H9 (cell line): ENCODE measurements at regions not wholly inside any gene's neighbourhood (a gene's known extent, or its start where the extent isn't known, plus 50 kb on each side); places are given as distances from the start of the nearest gene placed in this dataset.

ENCODE experiments used
- DNase-seq: peaks from one replicate; pipeline ENCODE4 v3.0.0-alpha.2; 2017
- H2AFZ ChIP-seq: one replicate; pipeline ENCODE4 v1.6.1; 2013; ENCODE audit warnings: mild to moderate bottlenecking, low read length, control low read depth, moderate library complexity
- H2AK5ac ChIP-seq: 2 replicates; pipeline ENCODE4 v1.6.1; 2013; ENCODE audit warnings: low read length, control low read depth, mixed read lengths; ENCODE audit not compliant: insufficient read length
- H2BK120ac ChIP-seq: one replicate; pipeline ENCODE4 v1.6.1; 2013; ENCODE audit warnings: low read depth, mild to moderate bottlenecking, low read length, control low read depth, inconsistent platforms; ENCODE audit not compliant: poor library complexity, severe bottlenecking
- H2BK12ac ChIP-seq: 2 replicates; pipeline ENCODE4 v1.6.1; 2013; ENCODE audit warnings: low read length, control low read depth, mixed read lengths, low read depth; ENCODE audit not compliant: insufficient read length
- H2BK15ac ChIP-seq: 2 replicates; pipeline ENCODE4 v1.6.1; 2013; ENCODE audit warnings: low read depth, low read length, control low read depth
- H2BK20ac ChIP-seq: one replicate; pipeline ENCODE4 v1.6.1; 2013; ENCODE audit warnings: low read depth, mild to moderate bottlenecking, low read length, control low read depth, inconsistent platforms; ENCODE audit not compliant: poor library complexity, severe bottlenecking
- H2BK5ac ChIP-seq: 2 replicates; pipeline ENCODE4 v1.6.1; 2013; ENCODE audit warnings: low read length, control low read depth, mixed read lengths; ENCODE audit not compliant: insufficient read length
- H3K14ac ChIP-seq: 2 replicates; pipeline ENCODE4 v1.6.1; 2013; ENCODE audit warnings: low read length, control low read depth; ENCODE audit not compliant: insufficient read depth
- H3K18ac ChIP-seq: 2 replicates; pipeline ENCODE4 v1.6.1; 2013; ENCODE audit warnings: low read depth, mild to moderate bottlenecking, mixed read lengths, low read length, control low read depth; ENCODE audit not compliant: insufficient read length
- H3K23ac ChIP-seq: 2 replicates; pipeline ENCODE4 v1.6.1; 2013; ENCODE audit warnings: low read length, control low read depth, mixed read lengths, low read depth; ENCODE audit not compliant: insufficient read length
- H3K23me2 ChIP-seq: 2 replicates; pipeline ENCODE4 v1.6.1; 2013; ENCODE audit warnings: low read depth, mild to moderate bottlenecking, mixed read lengths, low read length, control low read depth; ENCODE audit not compliant: insufficient read length, poor library complexity, severe bottlenecking
- H3K27ac ChIP-seq: 2 replicates; pipeline ENCODE4 v1.5.1; 2013; ENCODE audit warnings: low read length, control low read depth, mixed read lengths, low read depth; ENCODE audit not compliant: insufficient read length
- H3K27me3 ChIP-seq: 2 replicates; pipeline ENCODE4 v1.6.1; 2013; ENCODE audit warnings: low read length, control low read depth, inconsistent platforms; ENCODE audit not compliant: insufficient read depth
- H3K4ac ChIP-seq: 2 replicates; pipeline ENCODE4 v1.6.1; 2013; ENCODE audit warnings: low read depth, mild to moderate bottlenecking, control low read depth, inconsistent platforms, low read length, moderate library complexity
- H3K4me1 ChIP-seq: 2 replicates; pipeline ENCODE4 v1.6.1; 2013; ENCODE audit warnings: low read length, control low read depth, inconsistent platforms; ENCODE audit not compliant: insufficient read depth
- H3K4me2 ChIP-seq: 2 replicates; pipeline ENCODE4 v1.6.1; 2013; ENCODE audit warnings: low read length, control low read depth, mixed read lengths; ENCODE audit not compliant: insufficient read length, insufficient read depth
- H3K56ac ChIP-seq: 2 replicates; pipeline ENCODE4 v1.6.1; 2013; ENCODE audit warnings: low read depth, mild to moderate bottlenecking, mixed read lengths, low read length, control low read depth; ENCODE audit not compliant: insufficient read length
- H3K79me1 ChIP-seq: 2 replicates; pipeline ENCODE4 v1.6.1; 2013; ENCODE audit warnings: low read depth, mild to moderate bottlenecking, moderate library complexity, low read length, control low read depth, inconsistent platforms; ENCODE audit not compliant: insufficient read depth, poor library complexity, severe bottlenecking
- H3K79me2 ChIP-seq: 2 replicates; pipeline ENCODE4 v1.6.1; 2013; ENCODE audit warnings: low read length, control low read depth, inconsistent platforms; ENCODE audit not compliant: insufficient read depth
- H3K9ac ChIP-seq: 2 replicates; pipeline ENCODE4 v1.6.1; 2013; ENCODE audit warnings: low read length, control low read depth, mixed read lengths; ENCODE audit not compliant: insufficient read length; ENCODE audit errors: extremely low read depth
- H3K9me3 ChIP-seq: one replicate; pipeline ENCODE4 v1.6.1; 2013; ENCODE audit warnings: low read depth, low read length, inconsistent platforms; ENCODE audit not compliant: control insufficient read depth
- H3T11ph ChIP-seq: one replicate; pipeline ENCODE4 v1.6.1; 2013; ENCODE audit warnings: mild to moderate bottlenecking, low read length, control low read depth, inconsistent platforms
- H4K20me1 ChIP-seq: one replicate; pipeline ENCODE4 v1.6.1; 2013; ENCODE audit not compliant: control insufficient read depth, insufficient read length, insufficient read depth
- H4K5ac ChIP-seq: 2 replicates; pipeline ENCODE4 v1.6.1; 2013; ENCODE audit warnings: low read depth, mild to moderate bottlenecking, mixed read lengths, low read length, control low read depth; ENCODE audit not compliant: insufficient read length
- H4K8ac ChIP-seq: replicated peaks from 2 replicates; pipeline ENCODE4 v1.6.1; 2013; ENCODE audit warnings: low read length, control low read depth, mixed read lengths, low read depth; ENCODE audit not compliant: insufficient read length
- H4K91ac ChIP-seq: 2 replicates; pipeline ENCODE4 v1.6.1; 2013; ENCODE audit warnings: low read depth, mild to moderate bottlenecking, moderate library complexity, mixed read lengths, low read length, control low read depth; ENCODE audit not compliant: insufficient read length
- H3K27ac Mint-ChIP-seq, 3 experiments: 2 replicates in 2 of 3; 3 replicates in 1 of 3; pipeline ENCODE4 v1.8.0; 2020 to 2021; ENCODE audit warnings: mixed read lengths in 3 of 3, mild to moderate bottlenecking in 1 of 3, moderate library complexity in 1 of 3
- H3K27me3 Mint-ChIP-seq: 2 replicates; pipeline ENCODE4 v1.8.0; 2021; ENCODE audit warnings: low read depth, mild to moderate bottlenecking, moderate library complexity, mixed read lengths
- H3K36me3 Mint-ChIP-seq, 3 experiments: 2 replicates in 2 of 3; 3 replicates in 1 of 3; pipeline ENCODE4 v1.8.0; 2020 to 2021; ENCODE audit warnings: low read depth in 3 of 3, mixed read lengths in 3 of 3; ENCODE audit not compliant: insufficient read depth in 1 of 3
- H3K4me1 Mint-ChIP-seq, 2 experiments: 2 replicates each; pipeline ENCODE4 v1.8.0; 2020; ENCODE audit warnings: mixed read lengths in 2 of 2
- H3K4me3 Mint-ChIP-seq, 2 experiments: 2 replicates in 1 of 2; 3 replicates in 1 of 2; pipeline ENCODE4 v1.8.0; 2020 to 2021; ENCODE audit warnings: mild to moderate bottlenecking in 2 of 2, mixed read lengths in 2 of 2, moderate library complexity in 1 of 2
- H3K9me3 Mint-ChIP-seq, 2 experiments: 2 replicates in 1 of 2; 3 replicates in 1 of 2; pipeline ENCODE4 v1.8.0; 2020; ENCODE audit warnings: mild to moderate bottlenecking in 2 of 2, mixed read lengths in 2 of 2, moderate library complexity in 1 of 2
- WGBS: extraction: QIAGEN DNeasy Blood & Tissue Kit; methylation state at CpG from one replicate; pipeline ENCODE4 v1.1.7; 2013; ENCODE audit warnings: missing lambda C conversion rate, low lambda C conversion rate, mixed read lengths; ENCODE audit not compliant: insufficient read length; ENCODE audit errors: extremely low coverage; 5-methylcytosine and 5-hydroxymethylcytosine counted together
- TF ChIP-seq, protein P1 (sequence below): fragments of 200-600 bp; sonication (generic); conservative IDR thresholded peaks from 3 replicates; pipeline ENCODE4 v1.8.0; 2021; ENCODE audit warnings: antibody characterized with exemption, mild to moderate bottlenecking

- H3K4me1 Mint-ChIP-seq = peaks cover 19 to 29% of the 10 kb centered on the region in 2 experiments
- no peaks in the 10 kb centered on the region for H3K79me1 ChIP-seq
- H3K23ac ChIP-seq = no peak overlapping the region
- H4K8ac ChIP-seq = no peak overlapping the region
- H3K56ac ChIP-seq = no peak overlapping the region
- no peak overlapping the region for H4K91ac ChIP-seq
- H2BK120ac ChIP-seq = no peak overlapping the region
- peaks cover 2 to 5% of the 10 kb centered on the region in 2 experiments; a peak in 2 of 5 replicates for H3K9me3 Mint-ChIP-seq
- H2AFZ ChIP-seq = no peak overlapping the region
- H2BK5ac ChIP-seq = no peak overlapping the region
- H3K18ac ChIP-seq = no peak overlapping the region
- DNase-seq = no peak
- no peak overlapping the region for H3K4me2 ChIP-seq
- H2BK15ac ChIP-seq = no peak overlapping the region
- no peak overlapping the region for H2BK12ac ChIP-seq
- H3K27me3 Mint-ChIP-seq = no peaks in the 10 kb centered on the region; the same call in none of the 2 replicates
- no peaks in the 10 kb centered on the region for H4K20me1 ChIP-seq
- peaks cover 0 to 2% (median 0%) of the 10 kb centered on the region in 3 experiments; a peak in 1 of 7 replicates for H3K36me3 Mint-ChIP-seq
- H3T11ph ChIP-seq = no peak overlapping the region
- no peak overlapping the region for H3K27ac ChIP-seq
- no peaks in the 10 kb centered on the region for H3K27me3 ChIP-seq
- H3K4ac ChIP-seq = no peak overlapping the region
- H3K9me3 ChIP-seq = no peaks in the 10 kb centered on the region
- no CpG with 5 or more reads among the region's 7 CpGs for WGBS
- H2BK20ac ChIP-seq = no peak overlapping the region
- peaks cover 5% of the 10 kb centered on the region; the same call in 1 of the 2 replicates for H3K4me1 ChIP-seq
- H4K5ac ChIP-seq = no peak overlapping the region
- TF ChIP-seq, protein P1, sequence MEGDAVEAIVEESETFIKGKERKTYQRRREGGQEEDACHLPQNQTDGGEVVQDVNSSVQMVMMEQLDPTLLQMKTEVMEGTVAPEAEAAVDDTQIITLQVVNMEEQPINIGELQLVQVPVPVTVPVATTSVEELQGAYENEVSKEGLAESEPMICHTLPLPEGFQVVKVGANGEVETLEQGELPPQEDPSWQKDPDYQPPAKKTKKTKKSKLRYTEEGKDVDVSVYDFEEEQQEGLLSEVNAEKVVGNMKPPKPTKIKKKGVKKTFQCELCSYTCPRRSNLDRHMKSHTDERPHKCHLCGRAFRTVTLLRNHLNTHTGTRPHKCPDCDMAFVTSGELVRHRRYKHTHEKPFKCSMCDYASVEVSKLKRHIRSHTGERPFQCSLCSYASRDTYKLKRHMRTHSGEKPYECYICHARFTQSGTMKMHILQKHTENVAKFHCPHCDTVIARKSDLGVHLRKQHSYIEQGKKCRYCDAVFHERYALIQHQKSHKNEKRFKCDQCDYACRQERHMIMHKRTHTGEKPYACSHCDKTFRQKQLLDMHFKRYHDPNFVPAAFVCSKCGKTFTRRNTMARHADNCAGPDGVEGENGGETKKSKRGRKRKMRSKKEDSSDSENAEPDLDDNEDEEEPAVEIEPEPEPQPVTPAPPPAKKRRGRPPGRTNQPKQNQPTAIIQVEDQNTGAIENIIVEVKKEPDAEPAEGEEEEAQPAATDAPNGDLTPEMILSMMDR = no peak
- H3K79me2 ChIP-seq = no peaks in the 10 kb centered on the region
- no peak overlapping the region for H2AK5ac ChIP-seq
- H3K4me3 Mint-ChIP-seq = no peak overlapping the region
- no peak overlapping the region for H3K9ac ChIP-seq
- no peak overlapping the region for H3K14ac ChIP-seq
- H3K23me2 ChIP-seq = no peaks in the 10 kb centered on the region
- H3K27ac Mint-ChIP-seq = no peak overlapping the region; a peak in 1 of 7 replicates
These were observed 140.2 kb upstream of the LDB2 start for GRCh38 chr4:17038510-17039176.
